ENCODE measurements at regions not wholly inside any gene's neighbourhood (a gene's known extent, or its start where the extent isn't known, plus 50 kb on each side); places are given as distances from the start of the nearest gene placed in this dataset.
"Not testable (repeated sequence)": the region's sequence is repeated elsewhere in the genome, so short reads cannot be mapped to it uniquely, and the experiment has no call there.

DNA sequence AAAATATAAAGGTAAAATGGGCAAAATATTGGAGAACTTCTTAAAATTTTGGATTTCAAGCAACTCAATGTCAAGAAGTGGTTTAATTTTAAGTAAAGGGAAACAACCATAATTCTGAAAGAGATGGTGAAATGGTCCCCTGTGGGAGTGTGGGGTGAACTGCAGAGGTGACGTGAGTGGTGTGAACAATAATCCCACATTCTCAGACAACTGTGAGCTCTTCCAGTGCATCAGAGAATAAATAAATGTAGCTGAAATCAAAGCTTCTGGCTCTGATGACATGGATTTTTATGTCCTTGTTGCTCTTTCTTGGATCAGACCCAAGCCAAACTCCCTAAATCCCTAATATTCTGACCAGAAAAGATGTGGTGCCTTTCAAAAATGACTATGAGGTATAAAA, 672.7 kb downstream of the ZEB2 start:
- H3K4me3 ChIP-seq (ENCODE audit: low read length), result no peak overlapping the region
- no peaks in the 10 kb centered on the region for H3K9me3 ChIP-seq (ENCODE audit: control insufficient read depth, low read depth, low read length)
- H3K9ac ChIP-seq (ENCODE audit: low read length), result no peak overlapping the region
- H3K27me3 ChIP-seq (ENCODE audit: control insufficient read depth, insufficient read depth, low read length), result no peaks in the 10 kb centered on the region
- H3K27ac ChIP-seq (ENCODE audit: low read length), result no peak overlapping the region
- H3K36me3 ChIP-seq (ENCODE audit: control insufficient read depth, low read depth, low read length), result no peaks in the 10 kb centered on the region
- H3K4me1 ChIP-seq (ENCODE audit: control insufficient read depth, low read depth, low read length), result no peaks in the 10 kb centered on the region

DNA sequence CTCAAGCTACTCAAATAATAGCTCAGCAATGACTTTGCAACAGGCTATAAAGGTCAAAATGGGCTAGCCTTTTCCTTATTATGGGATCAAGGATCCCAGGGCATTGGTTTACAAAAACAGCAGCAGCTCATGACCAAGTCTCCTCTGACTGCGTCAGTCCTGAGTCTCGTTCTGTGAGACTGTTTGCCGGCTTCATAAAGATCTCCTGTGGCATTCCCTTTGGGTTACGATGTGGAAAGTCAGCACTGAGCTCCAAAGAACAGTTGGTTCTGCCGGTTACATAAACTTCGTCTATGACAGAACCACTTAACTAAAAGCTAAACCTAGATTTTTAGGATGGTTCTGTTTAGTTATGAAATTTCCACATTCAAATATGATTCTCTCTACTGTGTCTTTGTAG, 674.9 kb downstream of the ZEB2 start:
- Histone ChIP-seq H3K9ac (ENCODE audit: low read length) (no peak overlapping the region), H3K27ac (ENCODE audit: low read length) (no peak overlapping the region), H3K9me3 (ENCODE audit: control insufficient read depth, low read depth, low read length) (no peaks in the 10 kb centered on the region), H3K36me3 (ENCODE audit: control insufficient read depth, low read depth, low read length) (no peaks in the 10 kb centered on the region), H3K27me3 (ENCODE audit: control insufficient read depth, insufficient read depth, low read length) (no peaks in the 10 kb centered on the region), H3K4me1 (ENCODE audit: control insufficient read depth, low read depth, low read length) (no peaks in the 10 kb centered on the region), H3K4me3 (ENCODE audit: low read length) (no peak overlapping the region)

DNA sequence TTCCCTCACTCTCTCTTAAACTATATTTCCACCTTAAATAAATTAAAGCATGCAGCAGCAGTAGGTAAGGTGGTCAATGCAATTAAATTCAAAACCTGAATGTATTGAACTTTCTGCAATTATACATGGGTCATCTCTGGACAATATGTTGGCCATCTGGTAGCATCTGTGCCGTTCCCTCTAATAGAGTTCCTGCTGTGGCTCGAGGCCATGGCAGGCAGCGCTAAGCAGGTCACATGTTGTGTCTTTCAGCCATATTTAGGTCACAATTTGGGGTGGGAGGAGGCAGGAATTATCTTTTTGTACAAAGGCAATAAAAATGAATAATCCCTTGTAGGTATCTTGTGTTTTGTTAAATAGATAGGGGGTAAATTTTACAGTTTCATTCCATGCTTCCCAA, 676.2 kb downstream of the ZEB2 start:
- H3K27me3 ChIP-seq (ENCODE audit: control insufficient read depth, insufficient read depth, low read length), result no peaks in the 10 kb centered on the region
- no peaks in the 10 kb centered on the region for H3K36me3 ChIP-seq (ENCODE audit: control insufficient read depth, low read depth, low read length)
- H3K4me1 ChIP-seq (ENCODE audit: control insufficient read depth, low read depth, low read length), result no peaks in the 10 kb centered on the region
- no peak overlapping the region for H3K4me3 ChIP-seq (ENCODE audit: low read length)
- H3K9ac ChIP-seq (ENCODE audit: low read length), result no peak overlapping the region
- no peaks in the 10 kb centered on the region for H3K9me3 ChIP-seq (ENCODE audit: control insufficient read depth, low read depth, low read length)
- no peak overlapping the region for H3K27ac ChIP-seq (ENCODE audit: low read length)

DNA sequence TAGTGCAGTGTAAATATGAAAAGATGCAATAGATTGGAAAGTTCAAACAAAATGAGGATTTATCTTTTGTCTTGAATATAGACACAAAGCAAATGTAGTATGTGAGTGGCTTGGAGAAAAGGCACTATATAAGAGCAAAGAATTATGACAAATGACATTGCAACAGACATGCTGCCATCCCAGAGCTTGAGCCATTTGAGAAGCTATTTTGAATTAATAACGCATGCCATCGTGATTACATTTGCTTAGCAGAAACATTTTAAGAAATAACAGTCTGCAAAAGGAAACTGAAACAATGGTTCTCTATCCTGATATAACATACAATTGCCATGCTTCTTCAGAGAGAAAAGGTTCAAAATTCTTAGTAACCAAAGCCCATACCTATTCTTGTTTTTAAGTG, 677.1 kb downstream of the ZEB2 start:
- H3K36me3 ChIP-seq (ENCODE audit: control insufficient read depth, low read depth, low read length), result no peaks in the 10 kb centered on the region
- no peak overlapping the region for H3K4me3 ChIP-seq (ENCODE audit: low read length)
- H3K27ac ChIP-seq (ENCODE audit: low read length), result no peak overlapping the region
- no peaks in the 10 kb centered on the region for H3K27me3 ChIP-seq (ENCODE audit: control insufficient read depth, insufficient read depth, low read length)
- no peaks in the 10 kb centered on the region for H3K9me3 ChIP-seq (ENCODE audit: control insufficient read depth, low read depth, low read length)
- no peak overlapping the region for H3K9ac ChIP-seq (ENCODE audit: low read length)
- H3K4me1 ChIP-seq (ENCODE audit: control insufficient read depth, low read depth, low read length), result no peaks in the 10 kb centered on the region

DNA sequence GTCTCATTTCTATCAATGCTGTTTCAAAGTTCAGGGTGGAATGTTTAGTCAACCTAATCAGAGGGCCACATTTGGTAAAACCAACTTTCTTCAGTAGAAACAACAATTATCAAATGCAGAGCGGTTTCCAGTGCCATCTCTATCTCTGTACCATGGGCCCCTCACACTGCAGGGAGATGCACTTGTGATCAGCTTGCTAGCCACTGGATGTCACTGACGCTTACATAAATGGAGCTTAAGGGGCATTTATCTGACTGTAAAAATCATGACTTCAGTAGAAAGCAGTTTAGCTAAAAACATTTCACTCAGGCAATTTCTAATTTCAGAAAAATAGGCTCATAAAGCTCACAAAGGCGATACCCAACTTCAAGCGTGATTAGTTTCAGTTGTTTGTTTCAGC, 678.0 kb downstream of the ZEB2 start:
- Histone ChIP-seq H3K9ac (ENCODE audit: low read length) (no peak overlapping the region), H3K4me3 (ENCODE audit: low read length) (no peak overlapping the region), H3K36me3 (ENCODE audit: control insufficient read depth, low read depth, low read length) (no peaks in the 10 kb centered on the region), H3K27me3 (ENCODE audit: control insufficient read depth, insufficient read depth, low read length) (no peaks in the 10 kb centered on the region), H3K9me3 (ENCODE audit: control insufficient read depth, low read depth, low read length) (no peaks in the 10 kb centered on the region), H3K27ac (ENCODE audit: low read length) (no peak overlapping the region), H3K4me1 (ENCODE audit: control insufficient read depth, low read depth, low read length) (no peaks in the 10 kb centered on the region)

DNA sequence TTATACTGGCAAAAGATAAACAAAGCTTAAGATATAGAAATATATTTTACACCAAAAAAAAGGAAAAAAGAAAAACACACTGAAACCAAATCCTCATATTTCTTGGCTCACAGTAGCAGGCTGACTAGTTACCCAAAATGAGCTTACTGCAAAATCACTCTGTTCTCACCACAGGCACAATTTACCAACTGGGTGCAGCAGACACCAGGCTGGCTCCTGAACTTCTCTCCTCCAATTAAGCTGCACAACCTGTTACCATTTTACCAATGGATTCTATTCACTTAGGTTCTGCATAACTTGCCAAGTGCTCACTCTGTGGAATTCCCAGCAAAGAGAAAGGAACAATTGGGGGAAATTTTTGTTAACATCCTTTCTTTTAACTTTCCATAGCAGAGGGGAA, 679.3 kb downstream of the ZEB2 start:
- H3K9me3 ChIP-seq (ENCODE audit: control insufficient read depth, low read depth, low read length), result no peaks in the 10 kb centered on the region
- no peak overlapping the region for H3K4me3 ChIP-seq (ENCODE audit: low read length)
- H3K27ac ChIP-seq (ENCODE audit: low read length), result no peak overlapping the region
- H3K4me1 ChIP-seq (ENCODE audit: control insufficient read depth, low read depth, low read length), result no peaks in the 10 kb centered on the region
- H3K36me3 ChIP-seq (ENCODE audit: control insufficient read depth, low read depth, low read length), result no peaks in the 10 kb centered on the region
- H3K27me3 ChIP-seq (ENCODE audit: control insufficient read depth, insufficient read depth, low read length), result no peaks in the 10 kb centered on the region
- no peak overlapping the region for H3K9ac ChIP-seq (ENCODE audit: low read length)

DNA sequence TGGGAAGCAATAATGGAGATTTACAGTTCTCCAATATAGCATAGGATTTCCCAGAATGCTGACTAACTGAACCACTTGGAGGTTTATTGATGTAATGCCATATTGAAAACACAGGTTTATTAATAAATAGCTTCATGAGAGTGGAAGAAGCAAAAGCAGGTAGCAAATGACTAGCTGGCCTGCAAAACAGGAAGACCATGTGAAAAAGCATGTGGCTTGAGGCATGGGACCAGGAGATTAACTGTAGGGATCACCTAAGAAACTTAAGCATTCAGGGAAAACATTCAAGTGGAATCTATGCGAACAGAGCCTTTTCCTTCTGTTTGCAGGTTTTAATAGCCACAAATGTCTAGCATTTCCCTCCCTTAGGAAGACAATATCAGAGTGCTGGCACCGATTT, 679.7 kb downstream of the ZEB2 start:
- no peaks in the 10 kb centered on the region for H3K4me1 ChIP-seq (ENCODE audit: control insufficient read depth, low read depth, low read length)
- H3K9ac ChIP-seq (ENCODE audit: low read length), result no peak overlapping the region
- H3K27ac ChIP-seq (ENCODE audit: low read length), result no peak overlapping the region
- no peaks in the 10 kb centered on the region for H3K36me3 ChIP-seq (ENCODE audit: control insufficient read depth, low read depth, low read length)
- no peaks in the 10 kb centered on the region for H3K27me3 ChIP-seq (ENCODE audit: control insufficient read depth, insufficient read depth, low read length)
- H3K4me3 ChIP-seq (ENCODE audit: low read length), result no peak overlapping the region
- H3K9me3 ChIP-seq (ENCODE audit: control insufficient read depth, low read depth, low read length), result no peaks in the 10 kb centered on the region

DNA sequence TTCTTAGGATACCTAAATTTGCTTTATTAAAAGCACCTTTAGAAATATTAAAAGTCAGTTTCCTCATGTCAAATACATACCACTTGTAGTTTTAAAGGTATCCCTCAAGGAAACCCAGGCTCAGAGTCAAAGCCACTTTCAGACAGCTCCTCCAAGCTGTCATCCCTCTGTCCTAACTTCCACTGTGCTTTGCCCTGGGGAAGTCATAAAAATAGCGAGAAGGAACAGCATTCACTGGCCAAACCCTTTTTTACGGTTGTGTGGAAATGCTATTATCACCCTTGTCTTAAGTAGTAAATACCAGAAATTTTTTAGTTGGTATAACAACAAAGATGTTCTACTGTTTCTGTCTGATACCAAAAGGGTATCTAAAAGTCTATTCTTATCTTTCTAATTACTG, 680.5 kb downstream of the ZEB2 start:
- H3K27ac ChIP-seq (ENCODE audit: low read length), result no peak overlapping the region
- H3K9ac ChIP-seq (ENCODE audit: low read length), result no peak overlapping the region
- H3K4me1 ChIP-seq (ENCODE audit: control insufficient read depth, low read depth, low read length), result no peaks in the 10 kb centered on the region
- H3K4me3 ChIP-seq (ENCODE audit: low read length), result no peak overlapping the region
- no peaks in the 10 kb centered on the region for H3K27me3 ChIP-seq (ENCODE audit: control insufficient read depth, insufficient read depth, low read length)
- no peaks in the 10 kb centered on the region for H3K36me3 ChIP-seq (ENCODE audit: control insufficient read depth, low read depth, low read length)
- H3K9me3 ChIP-seq (ENCODE audit: control insufficient read depth, low read depth, low read length), result no peaks in the 10 kb centered on the region

DNA sequence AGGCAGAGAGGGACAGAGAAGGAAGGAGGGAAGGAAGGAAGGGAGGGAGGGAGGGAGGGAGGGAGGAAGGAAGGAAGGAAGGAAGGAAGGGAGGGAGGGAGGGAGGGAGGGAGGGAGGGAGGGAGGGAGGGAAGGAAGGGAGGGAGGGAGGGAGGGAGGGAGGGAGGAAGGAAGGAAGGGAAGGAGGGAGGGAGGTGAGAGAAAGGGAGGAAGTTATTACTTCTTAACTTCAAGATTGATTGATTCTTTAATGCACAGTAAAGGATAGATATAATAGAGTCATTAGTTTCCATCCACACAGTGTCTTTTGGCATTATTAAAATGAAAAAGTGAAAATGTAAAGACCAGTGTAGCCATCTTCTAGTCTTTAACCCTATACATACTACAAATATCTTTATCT, 682.9 kb downstream of the ZEB2 start:
- not testable (repeated sequence) for H3K4me1 ChIP-seq (ENCODE audit: control insufficient read depth, low read depth, low read length); H3K27me3 ChIP-seq (ENCODE audit: control insufficient read depth, insufficient read depth, low read length); H3K9me3 ChIP-seq (ENCODE audit: control insufficient read depth, low read depth, low read length); H3K9ac ChIP-seq (ENCODE audit: low read length); H3K36me3 ChIP-seq (ENCODE audit: control insufficient read depth, low read depth, low read length); H3K4me3 ChIP-seq (ENCODE audit: low read length); H3K27ac ChIP-seq (ENCODE audit: low read length)

DNA sequence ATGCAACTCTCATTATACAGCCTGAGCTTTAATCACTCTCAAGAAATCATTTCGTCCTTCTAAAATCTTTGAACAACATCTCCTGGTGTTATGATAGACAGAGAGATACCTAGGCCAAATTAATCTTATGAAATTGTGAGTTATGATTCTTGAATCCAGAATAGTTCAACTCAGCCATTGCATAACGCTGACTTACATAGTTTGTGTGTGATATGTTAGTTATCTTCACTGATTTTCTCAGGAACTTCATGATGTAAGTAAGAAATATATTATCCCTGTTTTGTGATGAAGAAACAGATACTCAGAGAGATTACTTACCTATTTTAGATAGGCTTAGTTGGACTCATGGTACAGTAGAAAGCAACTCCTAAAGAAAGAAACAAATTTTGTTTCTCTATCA, 684.4 kb downstream of the ZEB2 start:
- H3K4me3 ChIP-seq (ENCODE audit: low read length), result no peak overlapping the region
- no peaks in the 10 kb centered on the region for H3K36me3 ChIP-seq (ENCODE audit: control insufficient read depth, low read depth, low read length)
- H3K9ac ChIP-seq (ENCODE audit: low read length), result no peak overlapping the region
- no peaks in the 10 kb centered on the region for H3K27me3 ChIP-seq (ENCODE audit: control insufficient read depth, insufficient read depth, low read length)
- no peaks in the 10 kb centered on the region for H3K9me3 ChIP-seq (ENCODE audit: control insufficient read depth, low read depth, low read length)
- peaks cover 8% of the 10 kb centered on the region for H3K4me1 ChIP-seq (ENCODE audit: control insufficient read depth, low read depth, low read length)
- no peak overlapping the region for H3K27ac ChIP-seq (ENCODE audit: low read length)

DNA sequence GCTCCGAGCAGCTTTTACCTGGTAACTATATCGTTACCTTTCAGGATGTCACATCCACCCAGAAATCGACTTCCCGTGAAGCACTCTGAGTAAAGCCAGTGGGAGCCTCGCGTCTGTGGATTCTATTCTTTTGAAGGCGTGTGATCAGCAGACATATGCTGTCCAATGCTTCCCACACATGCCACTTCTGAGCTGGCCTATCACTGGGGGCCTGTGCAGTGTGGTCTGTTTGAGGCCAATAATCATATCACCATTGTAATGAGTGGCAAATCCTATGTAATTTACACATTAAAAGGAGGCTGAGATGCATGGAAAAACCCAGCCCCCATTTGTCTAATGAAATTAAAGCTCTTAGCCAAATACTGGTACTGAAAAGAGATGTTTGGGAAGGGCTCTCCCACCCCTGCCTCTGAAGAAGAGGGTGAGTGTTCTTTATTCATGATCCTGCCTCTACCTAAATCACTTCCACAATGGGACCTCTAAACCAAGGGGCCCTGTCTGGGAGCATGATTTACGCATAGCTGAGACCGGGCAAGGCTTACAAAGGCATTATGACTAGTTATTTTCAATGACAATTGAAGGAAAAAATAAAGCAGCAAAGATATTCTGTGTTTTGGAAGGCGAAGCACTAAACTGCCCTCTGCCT, 686.8 kb downstream of the ZEB2 start:
- no peaks in the 10 kb centered on the region for H3K27me3 ChIP-seq (ENCODE audit: control insufficient read depth, insufficient read depth, low read length)
- no peaks in the 10 kb centered on the region for H3K9me3 ChIP-seq (ENCODE audit: control insufficient read depth, low read depth, low read length)
- H3K9ac ChIP-seq (ENCODE audit: low read length), result no peak overlapping the region

DNA sequence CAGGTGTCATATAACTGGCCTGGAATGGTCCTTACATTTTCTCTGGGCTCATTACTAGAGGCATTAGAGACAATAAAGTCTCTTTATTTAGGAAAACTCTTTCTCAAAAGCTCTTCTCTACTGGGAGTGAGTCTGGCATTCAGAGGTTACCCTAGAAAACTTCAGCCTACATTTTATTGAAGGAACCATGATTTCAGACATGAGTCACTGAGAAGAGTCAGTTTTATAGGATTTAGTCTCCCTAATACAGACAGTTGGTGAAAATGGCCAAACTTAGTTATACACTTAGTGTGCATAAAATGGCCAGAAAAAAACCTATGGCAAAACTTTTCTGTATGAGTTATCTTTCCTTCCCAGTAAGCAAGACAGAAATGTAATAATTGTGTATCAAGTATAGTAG, 689.4 kb downstream of the ZEB2 start:
- no peak overlapping the region for H3K9ac ChIP-seq (ENCODE audit: low read length)
- H3K27me3 ChIP-seq (ENCODE audit: control insufficient read depth, insufficient read depth, low read length), result no peaks in the 10 kb centered on the region
- no peak overlapping the region for H3K4me3 ChIP-seq (ENCODE audit: low read length)
- peaks cover 11% of the 10 kb centered on the region for H3K4me1 ChIP-seq (ENCODE audit: control insufficient read depth, low read depth, low read length)
- H3K36me3 ChIP-seq (ENCODE audit: control insufficient read depth, low read depth, low read length), result no peaks in the 10 kb centered on the region
- no peaks in the 10 kb centered on the region for H3K9me3 ChIP-seq (ENCODE audit: control insufficient read depth, low read depth, low read length)
- H3K27ac ChIP-seq (ENCODE audit: low read length), result no peak overlapping the region

More for the DNA sequence above, 686.8 kb downstream of the ZEB2 start:
- Histone ChIP-seq H3K4me1 (ENCODE audit: control insufficient read depth, low read depth, low read length) (peaks cover 8% of the 10 kb centered on the region), H3K27ac (ENCODE audit: low read length) (no peak overlapping the region), H3K36me3 (ENCODE audit: control insufficient read depth, low read depth, low read length) (no peaks in the 10 kb centered on the region), H3K4me3 (ENCODE audit: low read length) (no peak overlapping the region)

Data from iPS-18a (cell line).